ENCODE measurements at regions not wholly inside any gene's neighbourhood (a gene's known extent, or its start where the extent isn't known, plus 50 kb on each side); places are given as distances from the start of the nearest gene placed in this dataset.

- H3K4me3 ChIP-seq = no peak overlapping the region
- no peaks in the 10 kb centered on the region for H3K36me3 ChIP-seq
- TF ChIP-seq POLR2A (IDR thresholded peaks at IDR 0.05) (no peak), EP300 (IDR thresholded peaks at IDR 0.05) (no peak), CTCF (IDR thresholded peaks at IDR 0.05) (no peak)
- H3K9me3 ChIP-seq = no peaks in the 10 kb centered on the region
- no peaks in the 10 kb centered on the region for H3K27me3 ChIP-seq
- WGBS, 3 donors = 52 to 68% (median 53%) methylated on average over 4 of the region's 4 CpGs
- no peak for DNase-seq
- intact Hi-C loops (cut with DNase I) = loop anchor here in 1 of 4 donors (10.0 kb wide), 1 partner anchor 58 kb away; no protein-coding TSS in a partner anchor
- no peak overlapping the region for H3K27ac ChIP-seq
- no peaks in the 10 kb centered on the region for H3K4me1 ChIP-seq (ENCODE audit: insufficient read depth)
Observed at GRCh38 chr15:27702581-27702980, 396.5 kb downstream of the OCA2 start.

GRCh38 chr15:27701956-27702355, 397.2 kb downstream of the OCA2 start:
- 64 to 74% (median 68%) methylated on average over 8 to 11 of the region's 11 CpGs for WGBS, 3 donors
- Histone ChIP-seq H3K27ac (no peak overlapping the region), H3K9me3 (no peaks in the 10 kb centered on the region), H3K4me1 (ENCODE audit: insufficient read depth) (no peaks in the 10 kb centered on the region), H3K4me3 (no peak overlapping the region), H3K27me3 (no peaks in the 10 kb centered on the region), H3K36me3 (no peaks in the 10 kb centered on the region)
- no peak for TF ChIP-seq POLR2A (IDR thresholded peaks at IDR 0.05)
- TF ChIP-seq CTCF (IDR thresholded peaks at IDR 0.05) = no peak
- no peak for TF ChIP-seq EP300 (IDR thresholded peaks at IDR 0.05)
- no peak for DNase-seq
- intact Hi-C loops (cut with DNase I) = loop anchor here in 1 of 4 donors (10.0 kb wide), 1 partner anchor 57 kb away; no protein-coding TSS in a partner anchor

GRCh38 chr15:27701014-27701413, 398.1 kb downstream of the OCA2 start:
- H3K27me3 ChIP-seq = no peaks in the 10 kb centered on the region
- H3K9me3 ChIP-seq = no peaks in the 10 kb centered on the region
- no peak overlapping the region for H3K27ac ChIP-seq
- TF ChIP-seq EP300 (IDR thresholded peaks at IDR 0.05) (no peak), POLR2A (IDR thresholded peaks at IDR 0.05) (no peak), CTCF (IDR thresholded peaks at IDR 0.05) (no peak)
- no peak overlapping the region for H3K4me3 ChIP-seq
- 75 to 80% (median 76%) methylated on average over 3 of the region's 3 CpGs for WGBS, 3 donors
- no peak for DNase-seq
- intact Hi-C loops (cut with DNase I) = loop anchor here in 1 of 4 donors (10.0 kb wide), 1 partner anchor 56 kb away; no protein-coding TSS in a partner anchor
- H3K36me3 ChIP-seq = no peaks in the 10 kb centered on the region
- no peaks in the 10 kb centered on the region for H3K4me1 ChIP-seq (ENCODE audit: insufficient read depth)

- Histone ChIP-seq H3K9me3 (no peaks in the 10 kb centered on the region), H3K27ac (no peak overlapping the region), H3K36me3 (no peaks in the 10 kb centered on the region), H3K4me1 (ENCODE audit: insufficient read depth) (no peaks in the 10 kb centered on the region), H3K27me3 (no peaks in the 10 kb centered on the region), H3K4me3 (no peak overlapping the region)
- intact Hi-C loops (cut with DNase I) = loop anchor here in 1 of 4 donors (10.0 kb wide), 1 partner anchor 55 kb away; no protein-coding TSS in a partner anchor
- DNase-seq = no peak
- 65 to 81% (median 69%) methylated on average over 4 of the region's 4 CpGs for WGBS, 3 donors
- no peak for TF ChIP-seq CTCF (IDR thresholded peaks at IDR 0.05)
- no peak for TF ChIP-seq POLR2A (IDR thresholded peaks at IDR 0.05)
Observed at GRCh38 chr15:27699699-27700098, 399.4 kb downstream of the OCA2 start.

All from ovary (tissue), 7 donors.